CD14-positive monocyte (primary cell): ENCODE measurements at regions not wholly inside any gene's neighbourhood (a gene's known extent, or its start where the extent isn't known, plus 50 kb on each side); places are given as distances from the start of the nearest gene placed in this dataset.

Source experiments
- DNase-seq, 3 donors: peaks; one replicate each; pipeline ENCODE4 v3.0.0-alpha.2; 2011 to 2022
- H2AFZ ChIP-seq: 2 replicates; pipeline ENCODE4 v1.6.0; 2012; ENCODE audit warnings: mild to moderate bottlenecking, low read depth, low read length, inconsistent platforms; ENCODE audit not compliant: insufficient read depth, poor library complexity, severe bottlenecking
- H3K27ac ChIP-seq, 2 donors: 1 replicate in 1 of 2; 2 replicates in 1 of 2; pipeline ENCODE4 v1.5.1; 2012 to 2013; ENCODE audit warnings: low read length in 2 of 2, control low read depth in 1 of 2, inconsistent platforms in 1 of 2, low read depth in 1 of 2, mild to moderate bottlenecking in 1 of 2
- H3K27me3 ChIP-seq, 2 donors: one replicate each; pipeline versions ENCODE4 v1.6.0 to v1.6.1; 2011 to 2013; ENCODE audit warnings: low read length in 2 of 2; ENCODE audit not compliant: control insufficient read depth in 2 of 2, insufficient read depth in 2 of 2
- H3K36me3 ChIP-seq, 2 donors: replicated peaks in 1 of 2; 1 replicate in 1 of 2; 2 replicates in 1 of 2; pipeline versions ENCODE4 v1.5.1 to v1.6.1; 2012 to 2013; ENCODE audit warnings: low read length in 2 of 2, control low read depth in 1 of 2, inconsistent platforms in 1 of 2, mild to moderate bottlenecking in 1 of 2; ENCODE audit not compliant: insufficient read depth in 2 of 2, control insufficient read depth in 1 of 2
- H3K4me1 ChIP-seq, 2 donors: 1 replicate in 1 of 2; 2 replicates in 1 of 2; pipeline versions ENCODE4 v1.5.1 to v1.6.1; 2012 to 2013; ENCODE audit warnings: low read length in 2 of 2, control low read depth in 1 of 2, inconsistent platforms in 1 of 2, mild to moderate bottlenecking in 1 of 2, moderate library complexity in 1 of 2; ENCODE audit not compliant: insufficient read depth in 2 of 2, control insufficient read depth in 1 of 2
- H3K4me2 ChIP-seq: replicated peaks from 2 replicates; pipeline ENCODE3; 2012; ENCODE audit warnings: low read length, moderate library complexity, mild to moderate bottlenecking; ENCODE audit not compliant: poor library complexity, severe bottlenecking; ENCODE audit errors: extremely low read depth
- H3K4me3 ChIP-seq, 3 experiments: fragments of 200-600 bp in 1 of 3; sonication (generic) in 1 of 3; replicated peaks in 1 of 3; 1 replicate in 2 of 3; 2 replicates in 1 of 3; pipeline ENCODE4 v1.5.1; 2011 to 2013; ENCODE audit warnings: low read length in 3 of 3, mild to moderate bottlenecking in 3 of 3, control low read depth in 2 of 3, low read depth in 2 of 3, inconsistent platforms in 1 of 3, moderate library complexity in 1 of 3
- H3K79me2 ChIP-seq: 2 replicates; pipeline ENCODE4 v1.6.0; 2012; ENCODE audit warnings: mild to moderate bottlenecking, control low read depth, inconsistent platforms, low read length, moderate library complexity; ENCODE audit not compliant: insufficient read depth
- H3K9ac ChIP-seq: 2 replicates; pipeline ENCODE4 v1.6.0; 2017; ENCODE audit warnings: low read length, mild to moderate bottlenecking; ENCODE audit not compliant: insufficient read depth, poor library complexity, severe bottlenecking
- H3K9me3 ChIP-seq, 2 donors: replicated peaks in 1 of 2; 1 replicate in 1 of 2; 2 replicates in 1 of 2; pipeline versions ENCODE4 v1.5.1 to v1.6.1; 2012 to 2013; ENCODE audit warnings: low read length in 2 of 2, control low read depth in 1 of 2; ENCODE audit not compliant: control insufficient read depth in 1 of 2, insufficient read depth in 1 of 2
- H4K20me1 ChIP-seq: 2 replicates; pipeline ENCODE4 v1.6.0; 2012; ENCODE audit warnings: mild to moderate bottlenecking, low read length, control low read depth, moderate library complexity; ENCODE audit not compliant: insufficient read depth
- H3K27ac Mint-ChIP-seq, 7 donors: one replicate each; pipeline ENCODE4 v1.8.0; 2020; ENCODE audit warnings: mild to moderate bottlenecking in 7 of 7, mixed read lengths in 7 of 7, moderate library complexity in 6 of 7, inconsistent platforms in 2 of 7
- H3K27me3 Mint-ChIP-seq, 3 donors: one replicate each; pipeline ENCODE4 v1.8.0; 2021 to 2022; ENCODE audit warnings: low read depth in 3 of 3, mild to moderate bottlenecking in 3 of 3, mixed read lengths in 3 of 3, moderate library complexity in 3 of 3, inconsistent platforms in 1 of 3
- H3K36me3 Mint-ChIP-seq, 2 donors: one replicate each; pipeline ENCODE4 v1.8.0; 2020; ENCODE audit warnings: mixed read lengths in 2 of 2, inconsistent platforms in 1 of 2, mild to moderate bottlenecking in 1 of 2
- H3K4me1 Mint-ChIP-seq: one replicate; pipeline ENCODE4 v1.8.0; 2020; ENCODE audit warnings: mild to moderate bottlenecking, mixed read lengths
- H3K4me3 Mint-ChIP-seq, 2 donors: one replicate each; pipeline ENCODE4 v1.8.0; 2020; ENCODE audit warnings: mild to moderate bottlenecking in 2 of 2, mixed read lengths in 2 of 2, moderate library complexity in 1 of 2
- H3K9me3 Mint-ChIP-seq, 7 donors: one replicate each; pipeline ENCODE4 v1.8.0; 2020 to 2022; ENCODE audit warnings: mixed read lengths in 7 of 7, mild to moderate bottlenecking in 6 of 7, moderate library complexity in 6 of 7, inconsistent platforms in 2 of 7
- CTCF ChIP-seq: fragments of 200-600 bp; IDR thresholded peaks from one replicate; pipeline ENCODE4 v1.8.0; 2022; ENCODE audit warnings: antibody characterized with exemption, mild to moderate bottlenecking
- WGBS: methylation state at CpG from one replicate; pipeline ENCODE4 v1.1.5; 2013; ENCODE audit warnings: missing lambda C conversion rate; ENCODE audit not compliant: insufficient coverage; 5-methylcytosine and 5-hydroxymethylcytosine counted together
- intact Hi-C, 2 donors: fragments of 100-400 bp; cut with micrococcal nuclease; formaldehyde crosslinking; loops; one replicate each; pipeline versions ENCODE4 v1.15.0 to v1.15.1; 2023

DNA sequence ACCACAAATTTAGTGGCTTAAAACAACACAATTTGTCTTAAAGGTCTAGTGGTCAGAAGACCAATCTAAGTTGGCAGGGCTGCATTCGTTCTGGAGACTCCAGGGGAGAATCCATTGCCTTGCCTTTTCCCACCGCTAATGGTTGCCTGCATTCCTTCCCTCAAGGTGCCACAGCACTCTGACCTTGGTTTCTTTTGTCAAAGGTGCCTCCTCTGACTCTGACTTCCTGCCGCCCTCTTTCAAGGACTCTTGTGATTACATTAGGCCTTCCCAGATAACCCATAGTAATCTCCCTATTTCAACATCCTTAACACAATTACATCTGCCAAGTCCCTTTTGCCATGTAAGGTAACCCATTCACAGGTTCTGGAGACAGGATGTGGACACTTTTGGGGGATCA is 145.3 kb downstream of the S1PR1 start:
- Histone ChIP-seq H4K20me1 (no peaks in the 10 kb centered on the region), H3K9me3 (peaks cover 0 to 6% of the 10 kb centered on the region in 2 donors), H3K36me3 (no peaks in the 10 kb centered on the region), H3K27ac (no peak overlapping the region), H3K27me3 (no peaks in the 10 kb centered on the region), H3K9ac (no peak overlapping the region), H3K4me1 (no peaks in the 10 kb centered on the region), H2AFZ (no peak overlapping the region), H3K4me2 (no peak overlapping the region), H3K4me3 (no peak overlapping the region), H3K79me2 (no peaks in the 10 kb centered on the region)
- WGBS = 95% methylated on average over 3 of the region's 3 CpGs
- no peak for DNase-seq
- Mint-ChIP-seq H3K4me3 (no peak overlapping the region), H3K4me1 (no peaks in the 10 kb centered on the region), H3K9me3 (peaks cover 0 to 10% (median 1%) of the 10 kb centered on the region in 7 donors), H3K36me3 (no peaks in the 10 kb centered on the region), H3K27ac (no peak overlapping the region), H3K27me3 (peaks cover 0 to 2% (median 1%) of the 10 kb centered on the region in 3 donors)
- intact Hi-C loops = no loop called here
- TF ChIP-seq CTCF = no peak

DNA sequence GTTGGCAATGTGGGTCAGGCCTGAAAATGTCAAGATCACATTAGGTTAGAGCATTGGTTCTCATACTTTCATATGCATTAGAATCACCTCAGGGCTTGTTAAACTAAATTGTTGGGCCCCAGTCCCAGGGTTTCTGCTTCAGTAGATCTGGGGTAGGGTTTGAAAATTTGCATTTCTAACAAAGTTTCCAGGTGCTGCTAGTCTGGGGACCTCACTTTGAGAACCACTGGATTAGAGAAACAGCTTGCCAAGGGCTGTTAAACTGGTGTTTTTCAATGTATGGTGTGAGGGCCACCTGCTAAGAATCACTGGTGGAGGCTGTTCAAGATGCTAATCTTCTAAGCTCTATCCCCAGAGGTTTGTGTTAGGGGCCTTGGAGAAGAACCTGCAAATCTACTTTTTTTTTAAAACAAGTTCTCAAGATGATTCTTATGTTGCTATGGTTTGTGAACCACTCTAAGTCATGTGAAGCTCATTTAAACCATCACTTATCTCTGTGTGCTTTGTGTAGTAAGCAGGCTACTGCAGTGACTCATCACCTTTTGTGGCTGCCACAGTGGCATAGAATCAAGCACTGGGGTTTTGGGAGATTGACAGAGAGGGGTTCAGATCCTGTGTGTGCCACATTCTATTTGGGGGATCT is 152.2 kb downstream of the S1PR1 start:
- no peak overlapping the region for H3K4me3 ChIP-seq
- H2AFZ ChIP-seq = no peak overlapping the region
- H3K27me3 ChIP-seq = no peaks in the 10 kb centered on the region
- Mint-ChIP-seq H3K4me3 (no peak overlapping the region), H3K27ac (no peak overlapping the region), H3K4me1 (no peaks in the 10 kb centered on the region), H3K36me3 (no peaks in the 10 kb centered on the region), H3K27me3 (peaks cover 0 to 1% (median 0%) of the 10 kb centered on the region in 3 donors), H3K9me3 (peaks cover 0 to 8% (median 2%) of the 10 kb centered on the region in 7 donors)
- no peak overlapping the region for H3K27ac ChIP-seq
- no peaks in the 10 kb centered on the region for H3K4me1 ChIP-seq
- H3K4me2 ChIP-seq = no peak overlapping the region
- H3K36me3 ChIP-seq = no peaks in the 10 kb centered on the region
- no peaks in the 10 kb centered on the region for H3K79me2 ChIP-seq
- no peak overlapping the region for H3K9ac ChIP-seq
- intact Hi-C loops = no loop called here
- no peak for TF ChIP-seq CTCF
- peaks cover 0 to 8% of the 10 kb centered on the region in 2 donors for H3K9me3 ChIP-seq
- H4K20me1 ChIP-seq = no peaks in the 10 kb centered on the region
- DNase-seq = no peak
